Effector memory CD4-positive, alpha-beta T cell (primary cell): ENCODE measurements at regions not wholly inside any gene's neighbourhood (a gene's known extent, or its start where the extent isn't known, plus 50 kb on each side); places are given as distances from the start of the nearest gene placed in this dataset.
"Not testable (repeated sequence)": the region's sequence is repeated elsewhere in the genome, so short reads cannot be mapped to it uniquely, and the experiment has no call there.

Source experiments
- DNase-seq, 3 donors: peaks; one replicate each; pipeline ENCODE4 v3.0.0-alpha.2; 2020
- H3K27ac ChIP-seq: 2 replicates; pipeline ENCODE4 v1.7.0; 2013; ENCODE audit warnings: mild to moderate bottlenecking, low read length, moderate library complexity; ENCODE audit not compliant: insufficient read depth, poor library complexity, severe bottlenecking
- H3K27me3 ChIP-seq: replicated peaks from 2 replicates; pipeline ENCODE4 v1.7.0; 2013; ENCODE audit warnings: mild to moderate bottlenecking, low read length; ENCODE audit not compliant: insufficient read depth, control insufficient read depth, poor library complexity, severe bottlenecking
- H3K36me3 ChIP-seq: 2 replicates; pipeline ENCODE4 v1.7.0; 2013; ENCODE audit warnings: mild to moderate bottlenecking, low read length, moderate library complexity; ENCODE audit not compliant: control insufficient read depth, insufficient read depth
- H3K4me1 ChIP-seq: 2 replicates; pipeline ENCODE4 v1.7.0; 2013; ENCODE audit warnings: low read length, mild to moderate bottlenecking; ENCODE audit not compliant: control insufficient read depth, insufficient read depth, poor library complexity, severe bottlenecking
- H3K4me3 ChIP-seq: 2 replicates; pipeline ENCODE4 v1.7.0; 2013; ENCODE audit warnings: low read length, low read depth, mild to moderate bottlenecking; ENCODE audit not compliant: insufficient read depth, poor library complexity, severe bottlenecking
- H3K9me3 ChIP-seq: 2 replicates; pipeline ENCODE4 v1.7.0; 2013; ENCODE audit warnings: mild to moderate bottlenecking, low read length, moderate library complexity; ENCODE audit not compliant: control insufficient read depth

GRCh38 chr10:131581547-131581946, 270.0 kb upstream of the TCERG1L start:
- H3K27ac ChIP-seq, H3K27me3 ChIP-seq, H3K4me3 ChIP-seq, H3K4me1 ChIP-seq, DNase-seq, H3K36me3 ChIP-seq, H3K9me3 ChIP-seq: not testable (repeated sequence)

- H3K27me3 ChIP-seq = no peaks in the 10 kb centered on the region
- H3K4me3 ChIP-seq = no peak overlapping the region
- H3K27ac ChIP-seq = no peak overlapping the region
- no peak for DNase-seq
- no peaks in the 10 kb centered on the region for H3K36me3 ChIP-seq
- no peaks in the 10 kb centered on the region for H3K4me1 ChIP-seq
- no peaks in the 10 kb centered on the region for H3K9me3 ChIP-seq
These were observed 272.8 kb upstream of the TCERG1L start for GRCh38 chr10:131584287-131584686.

GRCh38 chr10:131585761-131586160, 274.2 kb upstream of the TCERG1L start:
- Histone ChIP-seq H3K27ac (no peak overlapping the region), H3K4me1 (no peaks in the 10 kb centered on the region), H3K4me3 (no peak overlapping the region), H3K9me3 (no peaks in the 10 kb centered on the region), H3K27me3 (no peaks in the 10 kb centered on the region), H3K36me3 (no peaks in the 10 kb centered on the region)
- DNase-seq = no peak

- no peaks in the 10 kb centered on the region for H3K27me3 ChIP-seq
- H3K27ac ChIP-seq = no peak overlapping the region
- no peaks in the 10 kb centered on the region for H3K4me1 ChIP-seq
- no peak overlapping the region for H3K4me3 ChIP-seq
- no peaks in the 10 kb centered on the region for H3K36me3 ChIP-seq
- no peak for DNase-seq
- H3K9me3 ChIP-seq = no peaks in the 10 kb centered on the region
These were observed 275.4 kb upstream of the TCERG1L start for GRCh38 chr10:131586958-131587357.

GRCh38 chr10:131587976-131588680, 276.6 kb upstream of the TCERG1L start:
- Histone ChIP-seq H3K27me3 (no peaks in the 10 kb centered on the region), H3K27ac (no peak overlapping the region), H3K4me1 (no peaks in the 10 kb centered on the region), H3K36me3 (no peaks in the 10 kb centered on the region), H3K4me3 (no peak overlapping the region), H3K9me3 (no peaks in the 10 kb centered on the region)
- no peak for DNase-seq

GRCh38 chr10:131588704-131589220, 277.2 kb upstream of the TCERG1L start:
- DNase-seq = no peak
- H3K27ac ChIP-seq = no peak overlapping the region
- no peaks in the 10 kb centered on the region for H3K9me3 ChIP-seq
- H3K4me1 ChIP-seq = no peaks in the 10 kb centered on the region
- H3K36me3 ChIP-seq = no peaks in the 10 kb centered on the region
- no peaks in the 10 kb centered on the region for H3K27me3 ChIP-seq
- no peak overlapping the region for H3K4me3 ChIP-seq

- no peaks in the 10 kb centered on the region for H3K9me3 ChIP-seq
- H3K36me3 ChIP-seq = no peaks in the 10 kb centered on the region
- no peaks in the 10 kb centered on the region for H3K4me1 ChIP-seq
- H3K4me3 ChIP-seq = no peak overlapping the region
- no peaks in the 10 kb centered on the region for H3K27me3 ChIP-seq
- H3K27ac ChIP-seq = no peak overlapping the region
- DNase-seq = no peak
These were observed 279.0 kb upstream of the TCERG1L start for GRCh38 chr10:131590567-131590966.

- Histone ChIP-seq H3K9me3 (no peaks in the 10 kb centered on the region), H3K4me1 (no peaks in the 10 kb centered on the region), H3K27ac (no peak overlapping the region), H3K36me3 (no peaks in the 10 kb centered on the region), H3K27me3 (no peaks in the 10 kb centered on the region), H3K4me3 (no peak overlapping the region)
- no peak for DNase-seq
These were observed 280.4 kb upstream of the TCERG1L start for GRCh38 chr10:131591936-131592335.

- Histone ChIP-seq H3K36me3 (no peaks in the 10 kb centered on the region), H3K27me3 (no peaks in the 10 kb centered on the region), H3K4me1 (no peaks in the 10 kb centered on the region), H3K9me3 (no peaks in the 10 kb centered on the region), H3K27ac (no peak overlapping the region), H3K4me3 (no peak overlapping the region)
- no peak for DNase-seq
These were observed 291.6 kb upstream of the PPP2R2D start for GRCh38 chr10:131609176-131609575.

- no peaks in the 10 kb centered on the region for H3K9me3 ChIP-seq
- DNase-seq = no peak
- no peaks in the 10 kb centered on the region for H3K27me3 ChIP-seq
- H3K4me1 ChIP-seq = no peaks in the 10 kb centered on the region
- H3K27ac ChIP-seq = no peak overlapping the region
- H3K4me3 ChIP-seq = no peak overlapping the region
- no peaks in the 10 kb centered on the region for H3K36me3 ChIP-seq
These were observed 285.7 kb upstream of the PPP2R2D start for GRCh38 chr10:131615150-131615549.
